CD4-positive, alpha-beta T cell treated with Interferon gamma for 1 hour (primary cell): ENCODE measurements at regions not wholly inside any gene's neighbourhood (a gene's known extent, or its start where the extent isn't known, plus 50 kb on each side); places are given as distances from the start of the nearest gene placed in this dataset.

Experiments
- DNase-seq: peaks from one replicate; pipeline ENCODE4 v3.0.0-alpha.2; 2020

DNA sequence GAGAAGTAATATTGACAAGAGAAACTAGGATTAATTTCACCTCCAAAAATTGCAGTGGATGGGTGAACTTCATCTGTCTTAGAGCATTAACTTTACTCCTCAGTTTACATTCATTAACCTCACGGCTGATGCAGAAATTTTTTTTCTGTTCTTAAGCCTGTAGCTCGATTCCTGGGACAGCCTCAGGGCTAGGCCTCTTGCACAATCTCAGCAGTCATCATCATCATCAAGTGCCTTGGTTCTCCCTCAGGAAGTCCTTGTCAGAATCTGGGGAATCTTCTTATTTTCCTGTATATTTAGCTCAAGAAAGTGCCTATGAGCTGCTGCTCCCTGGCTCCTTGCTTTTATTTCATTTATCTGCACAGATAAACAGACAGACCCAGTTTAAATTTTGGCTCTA, 1272.2 kb upstream of the LRRTM1 start:
- no peak for DNase-seq

DNA sequence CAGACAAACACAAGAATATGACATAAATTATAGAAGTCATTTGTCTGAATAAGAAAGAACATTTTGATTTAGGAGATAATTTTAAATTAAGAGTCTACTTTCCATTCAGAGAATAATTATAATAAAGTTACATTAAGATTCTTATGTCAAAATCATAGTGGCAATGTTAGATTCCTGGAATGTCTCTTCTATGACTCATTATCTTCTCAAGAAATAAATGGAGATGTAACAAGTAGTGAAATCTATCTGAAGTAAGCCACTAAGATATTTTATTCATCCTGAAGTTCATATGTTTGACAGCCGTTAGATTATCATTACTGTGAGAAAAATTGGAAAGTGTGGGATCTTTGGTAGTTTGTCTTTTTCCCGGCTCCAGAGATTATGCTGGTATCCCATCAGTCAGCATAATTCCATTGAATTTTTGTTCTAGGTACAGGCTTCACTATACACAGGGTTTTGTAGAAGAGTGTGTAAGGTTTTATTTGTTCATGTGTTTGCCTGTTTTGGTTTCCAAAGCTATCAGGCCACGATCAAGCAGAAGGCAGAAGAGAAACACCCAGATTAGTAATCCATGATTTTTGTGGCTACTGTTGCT, 1246.6 kb upstream of the LRRTM1 start:
- DNase-seq: no peak

DNA sequence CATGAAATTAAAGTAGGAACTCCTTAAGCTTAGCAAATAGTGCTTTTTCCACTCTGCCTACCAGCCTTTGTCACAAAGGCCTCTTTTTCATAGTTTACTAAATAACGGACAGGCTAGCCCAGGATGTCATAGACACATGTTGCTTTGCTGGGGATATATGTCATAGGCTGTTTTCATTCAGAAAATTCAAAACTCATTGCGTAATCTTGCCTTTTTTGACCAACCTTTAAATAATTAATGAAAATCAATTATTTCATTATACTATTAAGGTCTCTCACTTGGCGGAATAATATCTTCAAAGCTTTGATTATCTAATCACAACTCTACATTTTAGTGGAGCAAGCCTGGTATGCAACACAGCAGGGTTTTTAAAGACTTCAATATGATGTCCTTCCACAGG, 1245.7 kb upstream of the LRRTM1 start:
- no peak for DNase-seq

DNA sequence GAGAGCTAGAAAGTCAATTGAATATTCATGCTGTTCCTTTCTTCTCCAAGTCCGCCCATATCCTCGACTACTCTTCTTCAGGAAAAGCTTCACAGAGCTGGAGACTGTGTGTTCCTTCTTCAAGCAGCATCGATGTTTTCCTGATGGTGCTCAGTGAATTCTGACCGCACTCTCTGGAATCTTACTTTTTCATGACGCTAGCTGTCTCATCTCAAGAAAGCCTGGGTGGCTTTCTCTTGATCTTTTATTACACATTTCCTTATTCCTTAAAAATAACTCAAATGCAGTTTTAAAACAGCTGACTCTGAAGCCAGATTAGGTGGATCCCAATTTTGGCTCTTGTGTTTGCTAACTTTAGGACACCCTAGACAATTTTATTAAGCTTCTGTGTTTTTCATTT, 1245.1 kb upstream of the LRRTM1 start:
- no peak for DNase-seq

DNA sequence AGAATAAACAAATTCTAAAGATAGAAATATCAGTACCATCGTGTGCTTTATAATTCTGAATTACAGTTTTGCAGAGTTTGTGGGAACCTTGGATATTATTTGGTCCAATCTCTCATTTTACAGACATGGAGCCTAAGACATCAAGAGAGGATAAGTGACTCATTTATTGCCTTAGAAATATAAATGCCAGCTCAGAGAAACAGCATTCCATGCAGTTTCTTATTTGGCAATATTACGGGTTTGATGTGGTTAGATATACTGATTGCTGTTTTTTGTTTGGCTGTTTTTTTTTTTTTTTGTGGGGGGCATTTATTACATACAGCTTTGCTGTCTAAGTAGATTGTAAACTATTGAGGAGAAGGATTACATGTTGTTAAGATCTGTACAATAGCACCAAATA, 1241.1 kb upstream of the LRRTM1 start:
- no peak for DNase-seq

DNA sequence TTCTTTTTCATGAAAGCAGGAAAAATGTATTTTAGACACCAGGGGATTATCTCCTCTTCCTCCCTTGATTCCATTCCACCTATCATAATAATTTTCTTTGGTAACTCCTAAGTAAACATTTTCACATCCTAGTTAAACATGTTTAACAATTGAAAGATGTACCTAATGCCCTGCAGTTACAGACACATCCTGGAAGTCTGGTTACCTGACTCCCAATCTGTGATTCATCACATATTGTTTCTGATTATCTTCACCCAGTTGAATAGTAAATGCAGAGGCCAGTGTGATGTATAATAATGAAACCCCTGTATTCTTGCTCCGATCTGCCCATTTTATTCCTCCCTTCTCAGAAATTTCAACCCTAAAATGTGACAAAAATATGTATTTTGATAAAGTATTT, 1237.6 kb upstream of the LRRTM1 start:
- no peak for DNase-seq

DNA sequence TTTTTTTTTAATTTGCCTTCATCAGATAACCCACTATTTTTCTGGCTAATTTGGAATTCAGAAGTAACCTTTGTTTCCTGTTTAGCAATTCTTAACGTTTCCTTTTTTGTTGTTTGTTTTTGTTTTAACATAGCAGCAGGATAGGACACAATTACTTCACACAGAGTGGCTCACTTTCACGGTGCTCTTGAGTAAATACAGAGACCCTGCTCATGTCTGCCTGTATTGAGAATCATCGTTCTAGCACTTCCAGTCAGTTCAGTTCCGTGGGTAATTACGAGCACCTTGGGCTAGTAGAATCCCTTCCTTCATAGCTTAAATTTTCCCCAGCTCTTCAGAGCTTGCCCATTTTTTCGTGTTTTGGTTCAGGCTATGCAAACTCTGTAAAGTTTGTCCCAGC, 1225.4 kb upstream of the LRRTM1 start:
- DNase-seq: no peak

DNA sequence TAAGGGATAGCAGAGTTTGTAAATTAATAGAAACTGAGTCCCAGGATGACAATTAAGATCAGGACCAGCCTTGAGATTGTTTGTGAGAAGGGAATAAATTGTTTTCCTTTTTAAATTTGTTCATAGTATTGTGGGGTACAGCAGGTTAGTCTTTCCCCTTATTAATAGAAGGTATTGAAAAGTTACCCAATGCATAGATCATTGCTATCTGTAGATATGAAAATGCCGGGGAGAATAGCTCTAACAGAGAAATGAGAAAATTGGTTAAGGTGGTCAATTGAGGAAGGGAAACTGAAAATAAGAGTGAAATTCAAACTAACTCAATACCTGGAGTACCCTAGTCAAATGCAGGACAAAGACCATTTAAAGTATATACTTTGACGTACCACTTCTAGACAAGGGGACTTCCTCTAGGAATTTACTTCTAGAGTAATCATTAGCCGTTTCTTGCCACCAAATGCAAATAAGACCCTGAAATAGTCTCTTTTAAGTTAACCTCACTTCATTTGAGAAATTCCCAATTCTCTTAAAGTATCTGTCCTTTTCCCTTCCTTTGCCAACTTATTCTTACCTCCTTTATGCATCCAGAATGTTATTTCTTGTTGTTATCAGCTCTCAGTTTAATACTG, 1224.4 kb upstream of the LRRTM1 start:
- no peak for DNase-seq

DNA sequence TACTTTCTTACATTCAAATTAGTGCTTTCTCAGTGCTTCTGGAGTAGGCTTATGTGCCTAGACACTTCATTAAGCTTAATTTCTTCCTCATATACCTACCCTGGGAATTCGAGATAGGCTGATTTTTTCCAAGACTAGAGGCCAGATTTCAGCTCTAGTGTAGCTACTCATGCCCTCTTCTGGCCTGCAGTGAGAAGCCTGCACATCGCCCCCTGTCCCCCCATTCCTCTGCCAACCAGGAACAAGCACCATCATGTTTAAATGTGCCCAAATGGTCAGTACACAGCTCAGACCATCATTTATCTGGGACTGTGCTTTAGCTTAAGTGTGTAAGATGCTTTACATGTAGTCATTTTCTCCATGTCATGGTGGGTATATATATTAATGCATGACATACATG, 1218.8 kb upstream of the LRRTM1 start:
- DNase-seq: no peak

DNA sequence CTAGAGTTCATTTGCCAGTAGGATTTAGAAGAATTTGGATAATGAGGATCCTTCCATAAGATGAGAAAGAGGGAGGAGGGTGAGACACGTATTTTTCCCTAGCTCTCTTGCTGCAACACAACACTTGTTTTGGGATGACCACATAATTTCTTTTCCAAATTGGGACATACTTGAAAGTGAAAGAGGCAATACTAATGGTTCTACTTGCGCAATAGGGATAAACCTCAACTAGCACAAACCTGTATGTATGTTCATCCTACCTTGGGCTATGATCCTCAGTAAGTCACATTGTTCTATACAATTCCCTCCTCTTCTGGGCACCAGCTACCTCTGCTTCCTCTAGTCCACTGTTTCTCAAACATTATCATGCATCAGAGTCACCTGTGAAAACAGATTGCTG, 1208.8 kb upstream of the LRRTM1 start:
- DNase-seq: no peak

DNA sequence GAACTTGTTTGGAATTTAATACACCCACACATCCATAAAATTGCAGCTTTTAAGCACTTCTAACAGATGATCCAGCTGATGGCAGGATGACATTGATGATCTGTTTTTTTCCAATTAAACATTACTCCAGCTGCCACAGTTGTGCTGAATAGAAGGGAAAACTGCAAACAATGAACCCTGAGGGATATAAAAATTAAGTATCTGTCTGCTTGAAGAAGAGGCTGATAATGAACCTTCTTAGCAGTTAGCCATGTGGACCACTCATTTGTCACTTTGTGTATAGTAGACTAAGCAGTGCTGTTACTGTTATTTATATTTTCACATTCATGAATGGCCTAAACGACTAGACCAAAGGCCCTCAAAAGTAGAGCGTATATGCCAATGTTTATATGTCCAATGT, 1201.0 kb upstream of the LRRTM1 start:
- DNase-seq: no peak

DNA sequence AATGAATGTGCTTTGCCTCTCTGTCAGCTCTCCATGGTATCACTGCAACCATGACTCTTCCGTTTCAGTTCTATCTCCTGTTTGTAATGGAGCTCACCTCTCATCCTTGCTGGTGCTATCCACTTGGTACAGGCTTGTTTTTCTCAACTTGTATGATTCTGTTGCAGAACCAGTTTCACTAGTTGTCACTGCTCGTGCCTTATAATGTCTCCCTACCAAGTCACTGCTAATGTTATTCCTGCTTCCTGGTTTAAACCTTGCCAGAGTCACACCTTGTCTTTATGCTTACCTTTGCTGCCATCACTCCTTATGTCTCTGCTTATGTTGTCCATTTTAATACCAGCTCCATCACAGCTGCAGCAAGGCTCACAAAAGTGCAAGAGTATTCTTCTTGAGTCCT, 1191.0 kb upstream of the LRRTM1 start:
- DNase-seq: no peak

DNA sequence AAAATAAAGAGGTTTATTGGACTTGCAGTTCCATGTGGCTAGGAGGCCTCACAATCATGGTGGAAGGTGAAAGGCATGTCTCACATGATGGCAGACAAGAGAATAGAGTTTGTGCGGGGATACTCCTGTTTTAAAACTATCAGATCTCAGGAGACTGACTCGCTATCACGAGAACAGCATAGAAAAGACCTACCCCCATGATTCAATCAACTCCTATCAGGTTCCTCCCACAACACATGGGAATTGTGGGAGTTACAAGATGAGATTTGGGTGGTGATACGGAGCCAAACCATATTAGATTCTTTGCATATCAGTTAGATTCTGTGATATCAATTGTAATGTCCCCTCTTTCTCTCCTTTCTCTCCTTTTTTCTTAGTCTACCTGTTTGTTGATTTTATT, 1178.7 kb upstream of the LRRTM1 start:
- no peak for DNase-seq

DNA sequence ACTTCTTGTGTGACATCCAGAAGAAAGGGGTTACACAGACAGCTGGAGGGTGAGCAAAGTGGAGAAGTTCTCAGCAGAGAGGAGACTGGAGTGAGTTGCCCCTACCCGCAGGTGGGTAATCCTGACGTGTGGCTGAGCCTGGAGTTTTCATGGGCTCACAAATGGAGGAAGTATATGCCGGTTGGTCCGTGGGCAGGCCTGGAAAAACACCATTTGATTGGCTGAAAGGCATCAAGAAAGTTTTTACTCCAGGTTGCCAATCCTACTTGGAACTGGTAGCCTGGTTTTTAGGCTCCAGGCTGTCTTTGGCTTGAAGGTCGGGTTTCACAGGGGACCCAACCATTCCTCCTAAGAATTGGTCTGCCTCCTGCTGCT, 1177.4 kb upstream of the LRRTM1 start:
- no peak for DNase-seq

DNA sequence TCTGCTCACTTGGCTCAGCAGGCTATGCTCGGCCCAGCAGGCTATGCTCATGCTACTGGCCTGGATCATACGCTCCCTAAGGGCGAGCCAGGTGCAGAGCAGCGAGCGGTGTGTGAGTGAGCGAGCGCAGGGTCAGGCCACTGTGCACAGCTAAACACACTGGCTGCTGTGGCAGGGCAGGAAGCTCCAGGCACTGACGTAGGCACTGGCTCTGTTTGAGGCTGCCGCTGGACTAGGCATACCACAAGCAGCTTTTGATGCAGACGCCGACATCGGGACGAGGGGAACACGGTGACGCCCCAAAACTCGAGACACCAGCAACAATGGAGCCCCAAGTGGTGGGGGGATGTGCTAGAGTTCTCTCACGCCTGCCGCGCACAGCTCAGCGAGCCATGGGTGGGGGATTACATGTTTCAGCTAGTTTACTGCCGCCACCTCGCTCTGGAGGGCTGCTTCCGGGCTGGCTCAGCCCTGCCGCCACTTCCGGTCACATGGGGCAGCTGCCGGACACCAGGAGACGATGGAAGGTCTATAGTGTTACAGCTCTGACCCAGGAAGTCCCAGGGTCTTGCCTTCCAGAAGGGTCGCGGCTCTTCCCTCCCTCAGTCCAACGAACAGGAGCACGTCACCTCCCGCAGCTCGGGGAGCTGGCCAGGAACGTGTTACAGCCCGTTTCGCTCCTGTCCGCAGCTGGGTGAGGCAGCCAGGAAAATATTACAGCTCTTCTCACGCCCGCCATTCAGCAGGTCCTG, 1176.9 kb upstream of the LRRTM1 start:
- no peak for DNase-seq

DNA sequence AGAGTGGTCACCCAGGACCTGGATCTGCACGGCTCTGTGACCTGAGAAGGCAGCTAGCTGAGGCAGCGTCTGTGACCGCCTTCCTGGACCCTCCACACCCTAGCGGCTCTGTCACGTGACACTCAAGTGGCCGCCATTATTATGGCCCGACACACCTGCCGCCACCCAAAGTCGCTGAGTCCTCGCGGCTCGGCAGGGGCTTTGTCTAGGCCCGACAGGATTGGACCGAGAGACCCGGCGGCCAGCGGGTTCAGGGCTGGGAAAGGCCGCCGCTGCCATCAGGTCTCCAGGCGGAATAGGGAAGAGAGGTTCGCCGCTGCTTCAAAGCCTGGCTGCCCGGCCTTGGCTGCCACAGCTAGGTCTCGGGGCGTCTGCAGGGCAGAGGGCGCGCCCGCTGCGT, 1162.5 kb upstream of the LRRTM1 start:
- no peak for DNase-seq

DNA sequence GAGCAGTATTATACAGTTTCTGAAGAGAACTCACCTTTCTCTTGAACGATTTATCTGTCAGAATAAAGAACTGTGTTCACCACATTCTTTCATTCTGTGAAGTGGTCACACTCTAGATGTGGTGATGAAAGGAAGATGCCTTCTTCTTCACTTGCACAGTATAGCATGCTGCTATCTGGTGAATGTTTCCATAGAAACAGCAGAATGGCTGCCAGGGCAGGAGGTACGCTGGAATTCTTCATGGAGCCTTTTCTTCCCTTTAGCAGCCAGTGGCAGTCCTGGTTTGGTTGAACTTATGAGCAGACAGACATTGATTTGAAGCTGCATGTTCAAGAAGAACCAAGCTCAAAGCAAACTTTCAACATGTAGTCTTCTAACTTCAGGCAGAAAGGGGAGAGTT, 1157.9 kb upstream of the LRRTM1 start:
- no peak for DNase-seq

DNA sequence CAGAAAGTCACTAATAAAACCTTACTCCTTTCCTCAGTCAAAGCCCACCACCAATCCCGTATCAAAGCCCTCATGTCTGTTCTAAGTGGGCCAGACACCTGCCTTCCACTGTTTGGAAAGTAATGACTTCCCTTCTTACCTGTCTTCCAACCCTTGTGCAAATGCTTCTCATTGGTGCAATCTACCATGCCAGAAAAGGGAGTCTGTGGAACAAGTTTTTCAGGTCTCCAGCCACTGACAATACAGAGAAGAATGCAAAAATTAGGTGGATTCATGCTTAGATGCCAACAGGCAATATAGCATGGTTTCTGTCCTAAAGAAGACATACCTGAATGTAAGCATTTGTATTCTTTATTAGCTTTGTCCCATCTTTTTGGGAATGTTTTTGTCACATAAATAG, 1140.6 kb upstream of the LRRTM1 start:
- DNase-seq: no peak

DNA sequence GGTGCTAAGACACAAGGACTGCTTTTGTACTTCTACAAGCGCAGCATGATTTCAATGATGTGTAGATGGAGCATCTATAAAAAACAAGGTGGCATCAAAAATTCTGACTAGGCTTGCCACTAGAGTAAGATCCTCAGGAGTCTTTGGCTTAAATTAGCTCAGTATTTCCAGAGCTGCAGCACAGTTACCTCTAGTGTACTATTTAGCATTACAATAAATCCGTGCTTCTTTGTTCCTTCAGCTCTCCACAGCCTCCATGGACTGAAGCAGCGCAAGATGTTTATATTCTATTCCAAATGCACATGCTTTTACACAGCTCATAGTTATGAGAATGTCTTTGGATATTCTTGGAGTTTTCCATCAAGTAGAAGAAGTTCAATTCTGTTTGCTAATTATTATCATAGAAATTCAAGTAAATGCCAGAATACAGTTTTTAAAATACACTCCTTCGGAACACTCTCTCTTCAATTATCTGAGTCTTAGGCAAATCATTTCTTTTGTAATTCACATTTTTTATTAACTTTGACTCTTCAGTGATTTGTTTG, 1133.0 kb upstream of the LRRTM1 start:
- DNase-seq: no peak

DNA sequence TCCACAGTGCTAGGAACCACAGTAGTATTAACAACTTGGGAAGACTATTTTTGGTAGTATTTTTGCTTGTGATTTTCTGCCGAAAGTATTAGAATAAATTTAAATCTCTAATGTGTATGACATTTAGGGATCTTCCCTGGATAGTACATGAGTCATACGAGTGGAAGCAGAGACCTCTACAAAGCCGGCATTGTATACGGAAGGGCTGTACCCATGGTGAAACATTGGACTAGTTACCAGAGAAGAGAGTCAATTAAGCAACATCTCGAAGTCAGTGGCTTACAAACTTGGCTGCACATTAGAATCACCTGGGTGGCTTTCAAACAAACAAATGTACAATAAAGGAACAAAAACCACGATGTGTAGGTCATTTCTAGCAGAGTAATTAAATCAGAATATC, 1131.7 kb upstream of the LRRTM1 start:
- DNase-seq: no peak

DNA sequence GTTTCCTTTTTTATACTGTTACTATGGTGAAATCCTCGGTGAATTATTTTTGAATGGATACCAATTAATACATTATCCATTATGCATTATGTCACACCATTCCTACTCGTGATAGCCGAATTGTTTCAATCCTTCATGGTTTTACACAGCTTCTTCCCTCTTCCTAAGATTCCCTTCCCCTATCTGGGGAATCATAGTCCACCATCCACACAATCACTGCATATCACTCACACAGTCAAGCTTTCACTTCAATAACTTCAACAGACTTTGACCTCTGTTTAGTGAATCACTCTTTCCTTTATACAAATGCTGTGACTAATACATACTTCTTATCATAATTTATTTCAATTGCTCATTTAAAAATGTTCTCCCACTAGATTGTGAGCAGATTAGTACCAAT, 1108.1 kb upstream of the LRRTM1 start:
- no peak for DNase-seq

DNA sequence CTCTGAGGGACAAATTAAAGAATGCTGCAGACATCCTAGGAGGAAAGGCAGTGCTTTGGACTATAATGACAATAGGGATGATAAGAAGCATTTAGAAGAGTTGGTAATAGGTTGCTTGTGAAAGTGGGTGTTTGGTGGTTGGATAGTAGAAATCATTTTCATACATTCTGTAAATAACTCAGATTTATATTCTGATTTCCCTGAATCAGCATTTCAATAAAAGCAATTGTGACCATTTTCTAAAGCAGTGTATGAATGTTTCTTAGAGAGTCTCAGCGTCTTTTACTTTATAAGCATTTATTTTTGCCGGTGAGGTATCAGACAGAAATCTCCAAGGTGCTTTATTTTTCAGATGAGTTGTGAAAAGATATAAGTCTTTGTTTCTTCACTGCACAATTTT, 1099.0 kb upstream of the LRRTM1 start:
- DNase-seq: no peak

DNA sequence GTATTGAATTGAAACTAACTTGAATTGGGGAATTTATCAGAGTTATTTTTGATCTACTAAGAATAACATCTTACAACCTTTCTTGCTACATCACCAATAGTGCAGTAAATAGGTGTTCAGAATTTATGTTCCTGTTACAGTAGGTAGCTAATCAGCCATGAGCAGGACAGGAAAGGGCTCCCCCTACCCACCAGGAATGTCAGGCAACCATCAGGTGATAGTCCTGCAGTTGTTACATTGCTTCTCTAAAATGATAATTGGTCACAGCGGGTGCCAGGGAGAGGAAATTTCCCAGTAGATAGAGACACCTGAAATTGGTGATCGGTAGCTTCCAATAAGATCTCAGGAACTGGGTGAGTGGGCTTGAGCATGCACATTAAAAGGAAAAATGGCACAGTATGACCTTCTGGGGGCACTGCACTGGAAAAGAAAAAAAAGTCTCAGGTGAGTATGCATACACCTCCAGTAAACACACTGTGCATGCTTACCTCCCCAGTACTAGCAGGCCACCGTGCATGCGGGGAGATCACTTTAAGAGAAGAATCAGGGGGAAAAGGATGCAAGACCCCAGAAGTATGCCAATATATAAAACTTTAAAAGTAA, 1092.0 kb upstream of the LRRTM1 start:
- DNase-seq: no peak

DNA sequence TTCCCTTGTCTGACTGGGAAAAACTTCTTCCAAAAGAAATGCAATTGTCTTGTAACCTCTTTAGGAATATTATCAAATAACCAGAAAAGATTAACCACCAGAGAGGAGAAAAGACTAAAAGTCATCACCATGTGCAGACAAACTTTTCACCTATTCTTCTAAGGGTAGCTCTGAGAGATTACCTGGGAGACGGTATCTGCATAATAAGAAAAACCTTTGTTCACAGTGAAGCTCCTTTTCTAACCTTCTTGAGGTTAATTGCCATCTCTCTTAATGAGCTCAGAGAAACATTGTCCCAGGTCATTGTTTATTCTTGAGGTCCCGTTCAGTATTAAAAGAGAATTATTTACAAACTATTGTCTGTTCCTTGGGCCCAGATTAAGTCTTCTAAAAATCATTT, 1091.2 kb upstream of the LRRTM1 start:
- DNase-seq: no peak
